Left ventricle myocardium inferior (tissue), 1 donor: ENCODE measurements at regions not wholly inside any gene's neighbourhood (a gene's known extent, or its start where the extent isn't known, plus 50 kb on each side); places are given as distances from the start of the nearest gene placed in this dataset.

Source experiments
- DNase-seq: peaks from one replicate; pipeline ENCODE4 v3.0.0-alpha.2; 2020
- H3K27ac ChIP-seq: fragments of 200-600 bp; replicated peaks from 2 replicates; pipeline ENCODE4 v1.8.0; 2021
- H3K27me3 ChIP-seq: fragments of 200-600 bp; 2 replicates; pipeline ENCODE4 v1.8.0; 2021; ENCODE audit warnings: low read depth
- H3K36me3 ChIP-seq: fragments of 200-600 bp; 2 replicates; pipeline ENCODE4 v1.8.0; 2021
- H3K4me1 ChIP-seq: fragments of 200-600 bp; 2 replicates; pipeline ENCODE4 v1.8.0; 2021
- H3K4me3 ChIP-seq: fragments of 200-600 bp; 2 replicates; pipeline ENCODE4 v1.8.0; 2021; ENCODE audit warnings: mild to moderate bottlenecking, moderate library complexity
- H3K9me3 ChIP-seq: fragments of 200-600 bp; replicated peaks from 2 replicates; pipeline ENCODE4 v1.8.0; 2021
- CTCF ChIP-seq: fragments of 200-600 bp; IDR thresholded peaks from 2 replicates; pipeline ENCODE4 v1.8.0; 2021; ENCODE audit warnings: antibody characterized with exemption, mild to moderate bottlenecking, borderline replicate concordance
- intact Hi-C: fragments of 100-400 bp; cut with micrococcal nuclease; formaldehyde crosslinking; loops from one replicate; pipeline ENCODE4 v1.11.0; 2022
- donor health status: DM: no; HTN: yes; CAD: no; lungs with severe emphysema.

GRCh38 chrY:19124609-19125008 is 351.1 kb upstream of the HSFY2 start:
- Histone ChIP-seq H3K27ac (no peak overlapping the region), H3K36me3 (no peaks in the 10 kb centered on the region), H3K9me3 (no peaks in the 10 kb centered on the region), H3K4me3 (no peak overlapping the region), H3K27me3 (no peaks in the 10 kb centered on the region), H3K4me1 (no peaks in the 10 kb centered on the region)
- TF ChIP-seq CTCF: no peak
- DNase-seq: no peak
- intact Hi-C loops: no loop called here

- TF ChIP-seq CTCF: no peak
- no peaks in the 10 kb centered on the region for H3K36me3 ChIP-seq
- H3K4me3 ChIP-seq: no peak overlapping the region
- no peaks in the 10 kb centered on the region for H3K9me3 ChIP-seq
- H3K27me3 ChIP-seq: no peaks in the 10 kb centered on the region
- H3K4me1 ChIP-seq: no peaks in the 10 kb centered on the region
- intact Hi-C loops: no loop called here
- H3K27ac ChIP-seq: no peak overlapping the region
- no peak for DNase-seq
Measured at GRCh38 chrY:19122450-19122849, 348.9 kb upstream of the HSFY2 start.

GRCh38 chrY:19098349-19098748 is 324.8 kb upstream of the HSFY2 start:
- DNase-seq: no peak
- Histone ChIP-seq H3K4me3 (no peak overlapping the region), H3K36me3 (no peaks in the 10 kb centered on the region), H3K27me3 (no peaks in the 10 kb centered on the region), H3K4me1 (no peaks in the 10 kb centered on the region), H3K27ac (no peak overlapping the region), H3K9me3 (no peaks in the 10 kb centered on the region)
- no peak for TF ChIP-seq CTCF
- intact Hi-C loops: no loop called here

- no peak overlapping the region for H3K27ac ChIP-seq
- intact Hi-C loops: no loop called here
- DNase-seq: no peak
- H3K9me3 ChIP-seq: no peaks in the 10 kb centered on the region
- H3K27me3 ChIP-seq: no peaks in the 10 kb centered on the region
- H3K4me1 ChIP-seq: no peaks in the 10 kb centered on the region
- no peak overlapping the region for H3K4me3 ChIP-seq
- TF ChIP-seq CTCF: no peak
- H3K36me3 ChIP-seq: no peaks in the 10 kb centered on the region
Measured at GRCh38 chrY:19095460-19095859, 321.9 kb upstream of the HSFY2 start.

- no peaks in the 10 kb centered on the region for H3K27me3 ChIP-seq
- no peaks in the 10 kb centered on the region for H3K9me3 ChIP-seq
- DNase-seq: no peak
- peaks cover 2% of the 10 kb centered on the region for H3K4me1 ChIP-seq
- H3K36me3 ChIP-seq: no peaks in the 10 kb centered on the region
- no peak overlapping the region for H3K27ac ChIP-seq
- TF ChIP-seq CTCF: no peak
- no peak overlapping the region for H3K4me3 ChIP-seq
- intact Hi-C loops: no loop called here
Measured at GRCh38 chrY:19083006-19083405, 309.5 kb upstream of the HSFY2 start.

- H3K4me3 ChIP-seq: peak overlapping the region; percentile 81
- intact Hi-C loops: no loop called here
- no peaks in the 10 kb centered on the region for H3K9me3 ChIP-seq
- DNase-seq: peak; percentile 21
- H3K27ac ChIP-seq: peak overlapping the region; percentile 88
- H3K4me1 ChIP-seq: peaks cover 6% of the 10 kb centered on the region
- no peaks in the 10 kb centered on the region for H3K27me3 ChIP-seq
- no peak for TF ChIP-seq CTCF
- H3K36me3 ChIP-seq: no peaks in the 10 kb centered on the region
Measured at GRCh38 chrY:19077698-19078113, 304.2 kb upstream of the HSFY2 start.
